Ramos (cell line): ENCODE measurements at regions not wholly inside any gene's neighbourhood (a gene's known extent, or its start where the extent isn't known, plus 50 kb on each side); places are given as distances from the start of the nearest gene placed in this dataset.
"Not testable (repeated sequence)": the region's sequence is repeated elsewhere in the genome, so short reads cannot be mapped to it uniquely, and the experiment has no call there.

Experiments
- in situ Hi-C: fragments of 300-500 bp; cut with MboI; formaldehyde crosslinking; loops from one replicate; pipeline ENCODE4 v1.14.3; 2022; ENCODE audit warnings: low sequenced_read_pairs; ENCODE audit not compliant: unreplicated experiment

- in situ Hi-C loops, result loop anchor here (5.0 to 25.0 kb wide), 2 partner anchors 132 to 467 kb away; no protein-coding TSS in a partner anchor
Measured at GRCh38 chr10:27354643-27355270, 114.2 kb upstream of the ACBD5 start.

- in situ Hi-C loops, result loop anchor here (25.0 kb wide), 1 partner anchor 467 kb away; no protein-coding TSS in a partner anchor
Measured at GRCh38 chr10:27354100-27354499, 113.5 kb upstream of the ACBD5 start.

GRCh38 chr10:27349987-27350386 is 109.4 kb upstream of the ACBD5 start:
- in situ Hi-C loops, result loop anchor here (25.0 kb wide), 1 partner anchor 463 kb away; no protein-coding TSS in a partner anchor

GRCh38 chr10:27347827-27348207 is 107.2 kb upstream of the ACBD5 start:
- in situ Hi-C loops, result not testable (repeated sequence)

GRCh38 chr10:27345455-27345920 is 104.9 kb upstream of the ACBD5 start:
- in situ Hi-C loops, result no loop called here

- in situ Hi-C loops, result no loop called here
Measured at GRCh38 chr10:27344568-27345454, 104.2 kb upstream of the ACBD5 start.

- in situ Hi-C loops, result no loop called here
Measured at GRCh38 chr10:27341001-27341400, 100.4 kb upstream of the ACBD5 start.

- in situ Hi-C loops, result not testable (repeated sequence)
Measured at GRCh38 chr10:27335246-27335645, 94.6 kb upstream of the ACBD5 start.

GRCh38 chr10:27330074-27330473 is 89.5 kb upstream of the ACBD5 start:
- in situ Hi-C loops, result no loop called here

- in situ Hi-C loops, result no loop called here
Measured at GRCh38 chr10:27328946-27329345, 88.3 kb upstream of the ACBD5 start.

- in situ Hi-C loops, result not testable (repeated sequence)
Measured at GRCh38 chr10:27326748-27327147, 86.2 kb upstream of the ACBD5 start.

GRCh38 chr10:27319752-27320431 is 79.3 kb upstream of the ACBD5 start:
- in situ Hi-C loops, result loop anchor here (5.0 kb wide), 1 partner anchor 693 kb away; no protein-coding TSS in a partner anchor

GRCh38 chr10:27319139-27319538 is 78.5 kb upstream of the ACBD5 start:
- in situ Hi-C loops, result not testable (repeated sequence)

- in situ Hi-C loops, result not testable (repeated sequence)
Measured at GRCh38 chr10:27315082-27315481, 74.5 kb upstream of the ACBD5 start.

GRCh38 chr10:27313586-27313985 is 73.0 kb upstream of the ACBD5 start:
- in situ Hi-C loops, result not testable (repeated sequence)

- in situ Hi-C loops, result no loop called here
Measured at GRCh38 chr10:27312854-27313253, 72.3 kb upstream of the ACBD5 start.

GRCh38 chr10:27311809-27312208 is 71.2 kb upstream of the ACBD5 start:
- in situ Hi-C loops, result not testable (repeated sequence)

GRCh38 chr10:27298522-27298850 is 57.9 kb upstream of the ACBD5 start:
- in situ Hi-C loops, result not testable (repeated sequence)

- in situ Hi-C loops, result no loop called here
Measured at GRCh38 chr10:27297844-27298521, 57.4 kb upstream of the ACBD5 start.

- in situ Hi-C loops, result not testable (repeated sequence)
Measured at GRCh38 chr10:27296285-27296684, 55.7 kb upstream of the ACBD5 start.
